Endothelial cell of umbilical vein (primary cell): ENCODE measurements at regions not wholly inside any gene's neighbourhood (a gene's known extent, or its start where the extent isn't known, plus 50 kb on each side); places are given as distances from the start of the nearest gene placed in this dataset.

ENCODE experiments used
- EZH2 ChIP-seq: IDR thresholded peaks from 2 replicates; pipeline ENCODE4 v1.6.1; 2012; ENCODE audit warnings: borderline replicate concordance, low read depth, mild to moderate bottlenecking, moderate library complexity, low read length, inconsistent platforms; ENCODE audit not compliant: severe bottlenecking
- GATA2 ChIP-seq: IDR thresholded peaks from 2 replicates; pipeline ENCODE4 v1.7.0; 2011; ENCODE audit warnings: low read depth, mild to moderate bottlenecking, moderate library complexity, mixed read lengths, low read length; ENCODE audit not compliant: insufficient read length, insufficient read depth
- JUN ChIP-seq: IDR thresholded peaks from 2 replicates; pipeline ENCODE4 v1.6.1; 2011; ENCODE audit warnings: borderline replicate concordance, low read depth; ENCODE audit not compliant: insufficient read length, insufficient read depth
- POLR2A ChIP-seq: IDR thresholded peaks from 2 replicates; pipeline ENCODE4 v1.6.1; 2012; ENCODE audit warnings: low read depth, mild to moderate bottlenecking, control low read depth, low read length
- POLR2AphosphoS5 ChIP-seq: IDR thresholded peaks from 2 replicates; pipeline ENCODE4 v1.6.1; 2012; ENCODE audit warnings: low read depth, mild to moderate bottlenecking, control low read depth, low read length, moderate library complexity; ENCODE audit not compliant: insufficient read depth
- TF ChIP-seq, protein P1 (sequence below), 2 donors: IDR thresholded peaks; 1 replicate in 1 of 2; 2 replicates in 1 of 2; pipeline ENCODE4 v1.5.1; 2011; ENCODE audit warnings: low read length in 2 of 2, mild to moderate bottlenecking in 2 of 2, moderate library complexity in 2 of 2, control low read depth in 1 of 2, inconsistent platforms in 1 of 2, low read depth in 1 of 2; ENCODE audit not compliant: insufficient read depth in 1 of 2; ENCODE audit errors: extremely low read depth in 1 of 2
- TF ChIP-seq, protein P2 (sequence below): IDR thresholded peaks from 2 replicates; pipeline ENCODE4 v1.6.1; 2011; ENCODE audit not compliant: insufficient read depth, insufficient read length

DNA sequence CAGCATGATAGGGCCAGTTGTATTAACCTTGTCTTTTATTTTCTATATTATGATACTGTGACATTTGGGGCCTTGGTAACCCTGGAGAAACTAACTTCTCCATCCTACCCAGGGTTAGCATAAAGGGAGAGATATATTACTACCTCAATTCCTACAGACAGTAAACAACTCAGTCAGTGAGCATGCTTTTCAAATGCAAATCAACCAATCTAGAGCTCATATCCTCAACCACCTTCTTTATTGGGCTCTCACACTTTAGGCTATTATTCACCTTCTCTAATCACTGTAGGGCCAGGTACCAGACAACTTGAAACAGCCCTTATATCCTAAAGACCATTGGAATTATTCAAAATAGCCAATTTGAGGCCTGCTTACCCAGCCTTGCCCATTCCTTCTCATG lies 477.6 kb downstream of the PTPRC start:
- TF ChIP-seq POLR2AphosphoS5 (no peak), POLR2A (no peak), EZH2 (no peak), JUN (no peak), GATA2 (no peak)
- TF ChIP-seq, protein P1, sequence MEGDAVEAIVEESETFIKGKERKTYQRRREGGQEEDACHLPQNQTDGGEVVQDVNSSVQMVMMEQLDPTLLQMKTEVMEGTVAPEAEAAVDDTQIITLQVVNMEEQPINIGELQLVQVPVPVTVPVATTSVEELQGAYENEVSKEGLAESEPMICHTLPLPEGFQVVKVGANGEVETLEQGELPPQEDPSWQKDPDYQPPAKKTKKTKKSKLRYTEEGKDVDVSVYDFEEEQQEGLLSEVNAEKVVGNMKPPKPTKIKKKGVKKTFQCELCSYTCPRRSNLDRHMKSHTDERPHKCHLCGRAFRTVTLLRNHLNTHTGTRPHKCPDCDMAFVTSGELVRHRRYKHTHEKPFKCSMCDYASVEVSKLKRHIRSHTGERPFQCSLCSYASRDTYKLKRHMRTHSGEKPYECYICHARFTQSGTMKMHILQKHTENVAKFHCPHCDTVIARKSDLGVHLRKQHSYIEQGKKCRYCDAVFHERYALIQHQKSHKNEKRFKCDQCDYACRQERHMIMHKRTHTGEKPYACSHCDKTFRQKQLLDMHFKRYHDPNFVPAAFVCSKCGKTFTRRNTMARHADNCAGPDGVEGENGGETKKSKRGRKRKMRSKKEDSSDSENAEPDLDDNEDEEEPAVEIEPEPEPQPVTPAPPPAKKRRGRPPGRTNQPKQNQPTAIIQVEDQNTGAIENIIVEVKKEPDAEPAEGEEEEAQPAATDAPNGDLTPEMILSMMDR (IDR thresholded peaks at IDR 0.05; ENCODE audit: extremely low read depth in 1 of 2, insufficient read depth in 1 of 2, low read depth in 1 of 2, low read length in 2 of 2) = no peak
- TF ChIP-seq, protein P2, sequence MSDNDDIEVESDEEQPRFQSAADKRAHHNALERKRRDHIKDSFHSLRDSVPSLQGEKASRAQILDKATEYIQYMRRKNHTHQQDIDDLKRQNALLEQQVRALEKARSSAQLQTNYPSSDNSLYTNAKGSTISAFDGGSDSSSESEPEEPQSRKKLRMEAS = no peak
